OCI-LY3 (cell line): ENCODE measurements at regions not wholly inside any gene's neighbourhood (a gene's known extent, or its start where the extent isn't known, plus 50 kb on each side); places are given as distances from the start of the nearest gene placed in this dataset.
A peak's percentile ranks its signal among the peaks of the same experiment; 100 is the strongest.

Source experiments
- H2AFZ ChIP-seq: fragments of 200-600, 300-600 bp; shearing (Covaris generic); 2 replicates; pipeline ENCODE4 v1.6.0; 2014; ENCODE audit warnings: antibody characterized with exemption, low read depth, low read length
- H3K27ac ChIP-seq: fragments of 200-600, 300-600 bp; sonication (generic); 2 replicates; pipeline ENCODE4 v1.5.1; 2014; ENCODE audit warnings: mild to moderate bottlenecking, low read length, moderate library complexity, mixed read lengths
- H3K27me3 ChIP-seq: fragments of 200-600, 300-600 bp; sonication (generic); 2 replicates; pipeline ENCODE4 v1.6.1; 2014; ENCODE audit warnings: low read depth, low read length, mixed read lengths
- H3K36me3 ChIP-seq: fragments of 200-600, 300-600 bp; sonication (generic); replicated peaks from 2 replicates; pipeline ENCODE3; 2014; ENCODE audit warnings: low read depth, low read length, mixed read lengths
- H3K4me1 ChIP-seq: fragments of 300-600, 200-600 bp; sonication (generic); 2 replicates; pipeline ENCODE4 v1.6.1; 2014; ENCODE audit warnings: low read length, mixed read lengths
- H3K4me2 ChIP-seq: fragments of 200-600, 300-600 bp; sonication (generic); 2 replicates; pipeline ENCODE4 v1.6.1; 2014; ENCODE audit warnings: low read length, mixed read lengths
- H3K4me3 ChIP-seq: fragments of 300-600, 200-600 bp; sonication (generic); 2 replicates; pipeline ENCODE4 v1.5.1; 2014; ENCODE audit warnings: antibody characterized with exemption, mild to moderate bottlenecking, low read length, moderate library complexity
- H3K79me2 ChIP-seq: fragments of 300-600, 200-600 bp; shearing (Covaris generic); 2 replicates; pipeline ENCODE4 v1.6.1; 2014; ENCODE audit warnings: mild to moderate bottlenecking, low read length, mixed read lengths
- H3K9ac ChIP-seq: fragments of 300-600, 200-600 bp; shearing (Covaris generic); 2 replicates; pipeline ENCODE4 v1.6.0; 2014; ENCODE audit warnings: mild to moderate bottlenecking, low read length, moderate library complexity
- H3K9me3 ChIP-seq: fragments of 200-600, 300-600 bp; shearing (Covaris generic); 2 replicates; pipeline ENCODE4 v1.6.1; 2014; ENCODE audit warnings: low read length, mixed read lengths; ENCODE audit not compliant: insufficient read depth
- H4K20me1 ChIP-seq: fragments of 200-600, 300-600 bp; sonication (generic); 2 replicates; pipeline ENCODE4 v1.6.1; 2016; ENCODE audit warnings: low read length, mixed read lengths; ENCODE audit not compliant: insufficient read depth
- EZH2phosphoT487 ChIP-seq: fragments of 200-600 bp; shearing (Covaris generic); IDR thresholded peaks from 2 replicates; pipeline ENCODE4 v1.6.1; 2018; ENCODE audit warnings: antibody characterized with exemption, mixed run types, low read depth
- TF ChIP-seq, protein P1 (sequence below): fragments of 200-600, 300-600 bp; sonication (generic); IDR thresholded peaks from 2 replicates; pipeline ENCODE4 v1.5.1; 2014; ENCODE audit warnings: antibody characterized with exemption, low read length, low read depth

DNA sequence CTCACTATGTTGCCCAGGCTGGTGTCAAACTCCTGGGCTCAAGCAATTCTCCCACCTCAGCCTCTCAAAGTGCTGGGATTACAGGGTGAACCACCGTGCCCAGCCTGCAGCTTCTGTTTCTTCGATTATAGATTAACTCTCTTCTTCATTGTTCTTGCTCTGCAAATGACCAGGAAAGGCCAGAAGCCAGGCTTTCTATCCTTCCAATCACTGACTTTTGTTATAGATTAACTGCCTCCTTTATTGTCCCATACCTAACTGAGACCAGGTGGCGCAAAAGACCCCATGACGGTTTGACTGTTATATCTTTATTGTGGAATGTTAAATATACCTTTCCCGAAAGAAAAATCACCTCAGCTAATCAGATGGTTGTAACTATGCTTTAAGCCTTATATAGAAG, 196.9 kb downstream of the MREG start:
- peaks cover 2% of the 10 kb centered on the region; the same call in 1 of the 2 replicates for H4K20me1 ChIP-seq
- H3K36me3 ChIP-seq: no peaks in the 10 kb centered on the region
- H3K27ac ChIP-seq: no peak overlapping the region
- peaks cover 10% of the 10 kb centered on the region for H3K4me1 ChIP-seq
- H3K79me2 ChIP-seq: no peaks in the 10 kb centered on the region
- H3K4me3 ChIP-seq: no peak overlapping the region
- no peak for TF ChIP-seq EZH2phosphoT487
- TF ChIP-seq, protein P1, sequence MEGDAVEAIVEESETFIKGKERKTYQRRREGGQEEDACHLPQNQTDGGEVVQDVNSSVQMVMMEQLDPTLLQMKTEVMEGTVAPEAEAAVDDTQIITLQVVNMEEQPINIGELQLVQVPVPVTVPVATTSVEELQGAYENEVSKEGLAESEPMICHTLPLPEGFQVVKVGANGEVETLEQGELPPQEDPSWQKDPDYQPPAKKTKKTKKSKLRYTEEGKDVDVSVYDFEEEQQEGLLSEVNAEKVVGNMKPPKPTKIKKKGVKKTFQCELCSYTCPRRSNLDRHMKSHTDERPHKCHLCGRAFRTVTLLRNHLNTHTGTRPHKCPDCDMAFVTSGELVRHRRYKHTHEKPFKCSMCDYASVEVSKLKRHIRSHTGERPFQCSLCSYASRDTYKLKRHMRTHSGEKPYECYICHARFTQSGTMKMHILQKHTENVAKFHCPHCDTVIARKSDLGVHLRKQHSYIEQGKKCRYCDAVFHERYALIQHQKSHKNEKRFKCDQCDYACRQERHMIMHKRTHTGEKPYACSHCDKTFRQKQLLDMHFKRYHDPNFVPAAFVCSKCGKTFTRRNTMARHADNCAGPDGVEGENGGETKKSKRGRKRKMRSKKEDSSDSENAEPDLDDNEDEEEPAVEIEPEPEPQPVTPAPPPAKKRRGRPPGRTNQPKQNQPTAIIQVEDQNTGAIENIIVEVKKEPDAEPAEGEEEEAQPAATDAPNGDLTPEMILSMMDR: no peak
- H2AFZ ChIP-seq: no peak overlapping the region
- H3K27me3 ChIP-seq: peaks cover 18% of the 10 kb centered on the region
- H3K4me2 ChIP-seq: no peak overlapping the region
- H3K9ac ChIP-seq: no peak overlapping the region
- no peaks in the 10 kb centered on the region for H3K9me3 ChIP-seq

DNA sequence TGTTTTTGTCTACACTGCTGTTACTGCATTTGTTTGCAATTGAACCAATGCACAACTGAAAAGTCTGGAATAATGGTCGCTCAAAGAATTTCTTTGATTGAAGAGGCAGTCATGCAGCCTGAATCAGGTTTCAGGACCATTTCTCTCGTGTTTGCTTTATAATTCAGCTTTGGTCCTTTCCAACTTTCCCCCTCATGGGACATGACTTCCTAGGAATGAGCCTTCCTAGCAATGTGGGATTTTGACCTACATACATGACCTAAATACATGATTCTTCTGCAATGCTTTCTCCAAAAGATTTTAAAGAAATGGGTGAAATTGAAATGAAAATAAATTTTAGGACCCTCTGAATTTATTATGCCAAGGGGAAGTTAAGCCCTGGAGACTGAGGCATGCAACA, 197.4 kb downstream of the MREG start:
- H2AFZ ChIP-seq: no peak overlapping the region
- no peaks in the 10 kb centered on the region for H3K36me3 ChIP-seq
- no peak overlapping the region for H3K4me2 ChIP-seq
- H3K9ac ChIP-seq: no peak overlapping the region
- TF ChIP-seq EZH2phosphoT487: no peak
- TF ChIP-seq, protein P1: no peak
- H3K9me3 ChIP-seq: no peaks in the 10 kb centered on the region
- H3K27ac ChIP-seq: no peak overlapping the region
- peaks cover 2% of the 10 kb centered on the region; the same call in 1 of the 2 replicates for H4K20me1 ChIP-seq
- H3K79me2 ChIP-seq: no peaks in the 10 kb centered on the region
- peaks cover 18% of the 10 kb centered on the region for H3K27me3 ChIP-seq
- peaks cover 15% of the 10 kb centered on the region for H3K4me1 ChIP-seq
- H3K4me3 ChIP-seq: no peak overlapping the region

DNA sequence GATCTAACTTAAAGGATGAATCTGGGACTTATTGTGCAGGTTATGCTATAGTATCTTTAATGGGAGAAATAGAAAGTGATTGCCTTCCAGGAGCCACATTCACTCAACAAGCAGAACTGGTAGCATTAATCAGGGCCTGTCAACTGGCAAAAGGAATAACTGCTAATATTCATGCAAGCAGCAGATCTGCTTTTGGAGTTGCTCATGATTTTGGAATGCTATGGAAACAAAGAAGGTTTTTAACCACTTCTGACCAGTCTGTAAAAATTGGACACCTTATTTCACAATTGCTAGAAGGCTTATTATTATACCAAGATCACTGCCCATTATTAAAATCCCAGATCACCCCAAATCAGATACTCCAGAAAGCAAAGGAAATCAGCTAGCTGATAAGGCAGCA, 200.4 kb downstream of the MREG start:
- H3K4me2 ChIP-seq: no peak overlapping the region
- no peak overlapping the region for H3K27ac ChIP-seq
- no peak overlapping the region for H3K9ac ChIP-seq
- peaks cover 2% of the 10 kb centered on the region; the same call in 1 of the 2 replicates for H4K20me1 ChIP-seq
- no peak overlapping the region for H3K4me3 ChIP-seq
- no peaks in the 10 kb centered on the region for H3K79me2 ChIP-seq
- H3K27me3 ChIP-seq: peaks cover 18% of the 10 kb centered on the region
- peaks cover 27% of the 10 kb centered on the region for H3K4me1 ChIP-seq
- no peaks in the 10 kb centered on the region for H3K36me3 ChIP-seq
- no peak overlapping the region for H2AFZ ChIP-seq
- no peaks in the 10 kb centered on the region for H3K9me3 ChIP-seq
- no peak for TF ChIP-seq EZH2phosphoT487
- TF ChIP-seq, protein P1: no peak

DNA sequence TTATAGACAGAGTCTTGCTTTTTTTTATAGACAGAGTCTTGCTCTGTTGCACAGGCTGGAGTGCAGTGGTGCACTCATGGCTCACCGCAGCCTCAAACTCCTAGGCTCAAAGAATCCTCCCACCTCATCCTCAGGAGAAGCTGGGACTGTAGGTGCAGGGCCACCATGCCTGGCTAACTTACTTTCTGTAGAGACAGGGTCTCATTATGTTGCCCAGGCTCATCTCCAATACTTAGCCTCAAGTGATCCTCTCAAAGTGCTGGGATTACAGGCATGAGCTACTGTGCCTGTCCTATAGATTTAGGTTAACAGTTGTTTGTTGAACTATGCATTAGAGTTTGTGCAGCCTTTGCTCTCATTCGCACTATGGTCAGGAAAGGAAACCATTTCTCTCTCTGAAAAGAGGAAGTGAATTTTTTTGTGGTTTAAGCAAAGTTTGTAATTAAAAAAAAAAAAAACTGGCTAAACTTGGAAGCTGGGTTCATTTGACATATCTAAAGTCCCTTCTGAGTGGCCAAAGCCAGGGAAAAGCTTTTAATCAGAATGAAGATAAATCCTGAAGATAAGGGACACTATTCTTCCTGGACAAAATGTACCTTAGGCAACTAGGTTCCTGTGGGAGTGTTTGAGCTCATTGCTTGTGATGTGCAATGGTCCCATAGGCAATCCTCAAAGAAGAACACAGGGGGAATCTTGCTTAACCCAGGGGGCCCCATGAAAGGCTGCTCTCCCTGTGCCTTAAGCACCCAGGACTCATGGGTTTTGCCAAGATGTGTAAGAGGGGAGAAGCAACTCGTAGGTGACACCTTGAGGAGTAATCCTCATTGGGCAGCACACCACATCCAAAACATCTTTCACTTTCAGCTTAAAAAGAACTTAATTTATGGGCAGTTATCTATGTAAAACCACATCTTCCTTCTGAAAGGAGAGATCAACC, 201.7 kb downstream of the MREG start:
- Histone ChIP-seq H3K4me3 (peak overlapping the region; percentile 37), H3K79me2 (no peaks in the 10 kb centered on the region), H3K36me3 (no peaks in the 10 kb centered on the region), H2AFZ (no peak overlapping the region), H3K4me2 (peak overlapping the region; percentile 72), H4K20me1 (peaks cover 2% of the 10 kb centered on the region; the same call in 1 of the 2 replicates), H3K27ac (peak overlapping the region; percentile 26; the same call in 1 of the 2 replicates), H3K27me3 (peaks cover 18% of the 10 kb centered on the region), H3K9me3 (no peaks in the 10 kb centered on the region), H3K9ac (no peak overlapping the region), H3K4me1 (peaks cover 27% of the 10 kb centered on the region)
- TF ChIP-seq, protein P1: no peak
- TF ChIP-seq EZH2phosphoT487: no peak
